SK-N-SH (cell line): ENCODE measurements at regions not wholly inside any gene's neighbourhood (a gene's known extent, or its start where the extent isn't known, plus 50 kb on each side); places are given as distances from the start of the nearest gene placed in this dataset.

Experiments
- CTCF ChIA-PET: fragments of 300-600, 350-600 bp; formaldehyde crosslinking; extraction: SDS; loops from one replicate; lab custom pipeline; 2021; lab: Yijun Ruan, JAX
- POLR2A ChIA-PET: fragments of 350-600 bp; sonication (Branson Sonifier 250); formaldehyde crosslinking; extraction: SDS; loops from one replicate; lab custom pipeline; 2020; ENCODE audit warnings: antibody characterized with exemption, inconsistent platforms; lab: Yijun Ruan, JAX
- DNase-seq: peaks from one replicate; pipeline ENCODE4 v3.0.0; 2012
- H2AFZ ChIP-seq: fragments of 200-600 bp; sonication (generic); 2 replicates; pipeline ENCODE4 v1.8.1; 2016; ENCODE audit warnings: antibody characterized with exemption, mild to moderate bottlenecking, low read depth
- H3F3A ChIP-seq: fragments of 200-600 bp; sonication (generic); replicated peaks from 2 replicates; pipeline ENCODE3; 2016; ENCODE audit warnings: antibody characterized with exemption, mild to moderate bottlenecking; ENCODE audit not compliant: insufficient read depth
- H3K27ac ChIP-seq, 2 experiments: fragments of 200-500 bp in 1 of 2; fragments of 200-600 bp in 1 of 2; sonication (Bioruptor generic) in 1 of 2; sonication (generic), shearing (Covaris generic) in 1 of 2; 2 replicates each; pipeline versions ENCODE4 v1.5.1 to v1.6.1; 2014 to 2016; ENCODE audit warnings: low read depth in 2 of 2, inconsistent platforms in 1 of 2, low read length in 1 of 2, mild to moderate bottlenecking in 1 of 2, mixed read lengths in 1 of 2
- H3K27me3 ChIP-seq: fragments of 200-600 bp; sonication (generic), shearing (Covaris generic); 2 replicates; pipeline ENCODE4 v1.6.1; 2016; ENCODE audit warnings: mixed run types; ENCODE audit not compliant: insufficient read depth
- H3K36me3 ChIP-seq, 2 experiments: fragments of 200-500 bp in 1 of 2; fragments of 200-600 bp in 1 of 2; sonication (Bioruptor generic) in 1 of 2; sonication (generic) in 1 of 2; replicated peaks in 1 of 2; 2 replicates each; pipeline versions ENCODE3 to v1.5.1; 2014 to 2016; ENCODE audit warnings: low read length in 1 of 2, mild to moderate bottlenecking in 1 of 2; ENCODE audit not compliant: insufficient read depth in 2 of 2, control insufficient read depth in 1 of 2
- H3K4me1 ChIP-seq, 2 experiments: fragments of 200-500 bp in 1 of 2; fragments of 200-600 bp in 1 of 2; sonication (Bioruptor generic) in 1 of 2; sonication (generic), shearing (Covaris generic) in 1 of 2; 2 replicates each; pipeline versions ENCODE4 v1.5.1 to v1.6.1; 2014 to 2016; ENCODE audit warnings: low read depth in 1 of 2, low read length in 1 of 2, mixed run types in 1 of 2; ENCODE audit not compliant: insufficient read depth in 2 of 2, control insufficient read depth in 1 of 2
- H3K4me2 ChIP-seq: fragments of 200-600 bp; sonication (generic), shearing (Covaris generic); 2 replicates; pipeline ENCODE4 v1.6.1; 2017; ENCODE audit warnings: mixed run types
- H3K4me3 ChIP-seq, 2 experiments: fragments of 200-500 bp in 1 of 2; fragments of 200-600 bp in 1 of 2; sonication (Bioruptor generic) in 1 of 2; sonication (generic), shearing (Covaris generic) in 1 of 2; 2 replicates each; pipeline versions ENCODE4 v1.5.1 to v1.8.1; 2014 to 2016; ENCODE audit warnings: low read depth in 2 of 2, inconsistent platforms in 1 of 2, low read length in 1 of 2, mild to moderate bottlenecking in 1 of 2, mixed read lengths in 1 of 2, moderate library complexity in 1 of 2
- H3K79me2 ChIP-seq: fragments of 200-600 bp; sonication (generic); 2 replicates; pipeline ENCODE4 v1.8.1; 2017; ENCODE audit warnings: mild to moderate bottlenecking; ENCODE audit not compliant: insufficient read depth
- H3K9ac ChIP-seq: fragments of 200-600 bp; sonication (generic); 2 replicates; pipeline ENCODE4 v1.6.1; 2017; ENCODE audit warnings: mixed run types
- H3K9me2 ChIP-seq: fragments of 200-600 bp; sonication (generic); 2 replicates; pipeline ENCODE4 v1.6.1; 2017; ENCODE audit warnings: mixed run types
- H3K9me3 ChIP-seq: fragments of 200-600 bp; sonication (generic); 2 replicates; pipeline ENCODE4 v1.6.1; 2017; ENCODE audit warnings: mixed run types, mild to moderate bottlenecking, moderate library complexity
- H4K20me1 ChIP-seq: fragments of 200-600 bp; sonication (generic); 2 replicates; pipeline ENCODE4 v1.6.1; 2017; ENCODE audit warnings: mild to moderate bottlenecking, mixed run types; ENCODE audit not compliant: insufficient read depth
- ELF1 ChIP-seq: IDR thresholded peaks from 2 replicates; pipeline ENCODE4 v1.4.0; 2012
- EP300 ChIP-seq, 2 experiments: IDR thresholded peaks; 2 replicates each; pipeline versions ENCODE4 v1.4.0 to v1.6.1; 2012; ENCODE audit warnings: borderline replicate concordance in 1 of 2, low read depth in 1 of 2, low read length in 1 of 2
- EZH2phosphoT487 ChIP-seq: fragments of 200-600 bp; sonication (generic); IDR thresholded peaks from 2 replicates; pipeline ENCODE4 v1.6.1; 2017; ENCODE audit warnings: low read depth, mixed run types, mild to moderate bottlenecking, antibody characterized with exemption, moderate library complexity, borderline replicate concordance
- FOSL2 ChIP-seq: IDR thresholded peaks from 2 replicates; pipeline ENCODE4 v1.4.0; 2012; ENCODE audit warnings: low read depth, mild to moderate bottlenecking, moderate library complexity, borderline replicate concordance
- FOXM1 ChIP-seq: IDR thresholded peaks from 2 replicates; pipeline ENCODE4 v1.4.0; 2012; ENCODE audit warnings: low read depth, mild to moderate bottlenecking
- GABPA ChIP-seq: IDR thresholded peaks from 2 replicates; pipeline ENCODE4 v1.4.0; 2012; ENCODE audit warnings: low read depth, mild to moderate bottlenecking
- GATA2 ChIP-seq: sonication (generic); formaldehyde crosslinking; IDR thresholded peaks from 2 replicates; pipeline ENCODE4 v1.5.0; 2020; ENCODE audit warnings: mild to moderate bottlenecking, missing genetic modification reagents
- JUND ChIP-seq: IDR thresholded peaks from 2 replicates; pipeline ENCODE4 v1.4.0; 2012
- MEF2A ChIP-seq: IDR thresholded peaks from 2 replicates; pipeline ENCODE4 v1.4.0; 2012; ENCODE audit warnings: low read depth, borderline replicate concordance
- MXI1 ChIP-seq: IDR thresholded peaks from 2 replicates; pipeline ENCODE4 v1.6.1; 2012; ENCODE audit warnings: mild to moderate bottlenecking, low read depth, low read length, improper control_type of control experiment
- NFIC ChIP-seq: IDR thresholded peaks from 2 replicates; pipeline ENCODE4 v1.4.0; 2012; ENCODE audit warnings: borderline replicate concordance
- NRF1 ChIP-seq: IDR thresholded peaks from 2 replicates; pipeline ENCODE4 v1.6.1; 2012; ENCODE audit warnings: low read depth, mild to moderate bottlenecking, low read length
- PBX3 ChIP-seq: IDR thresholded peaks from 2 replicates; pipeline ENCODE4; 2012
- POLR2AphosphoS5 ChIP-seq: IDR thresholded peaks from 2 replicates; pipeline ENCODE4 v1.6.1; 2012; ENCODE audit warnings: low read depth, low read length
- RCOR1 ChIP-seq: fragments of 150-350 bp; IDR thresholded peaks from 2 replicates; pipeline ENCODE4 v1.6.1; 2017; ENCODE audit warnings: antibody characterized with exemption, low read length
- REST ChIP-seq: IDR thresholded peaks from 2 replicates; pipeline ENCODE4 v1.6.1; 2012; ENCODE audit warnings: mild to moderate bottlenecking, low read depth, low read length, moderate library complexity
- RXRA ChIP-seq: IDR thresholded peaks from 2 replicates; pipeline ENCODE4 v1.4.0; 2012; ENCODE audit warnings: low read depth, mild to moderate bottlenecking, borderline replicate concordance
- SMC3 ChIP-seq: IDR thresholded peaks from 2 replicates; pipeline ENCODE4 v1.6.1; 2012; ENCODE audit warnings: low read depth, low read length, improper control_type of control experiment
- TCF12 ChIP-seq: IDR thresholded peaks from 2 replicates; pipeline ENCODE4 v1.4.0; 2012
- TEAD4 ChIP-seq: IDR thresholded peaks from 2 replicates; pipeline ENCODE4 v1.4.0; 2012; ENCODE audit warnings: mild to moderate bottlenecking, borderline replicate concordance; ENCODE audit not compliant: insufficient read depth
- USF1 ChIP-seq: IDR thresholded peaks from 2 replicates; pipeline ENCODE4 v1.4.0; 2012; ENCODE audit warnings: low read depth, borderline replicate concordance
- YY1 ChIP-seq: IDR thresholded peaks from 2 replicates; pipeline ENCODE4 v1.4.0; 2012; ENCODE audit warnings: low read depth, mild to moderate bottlenecking
- WGBS: methylation state at CpG from one replicate; pipeline ENCODE4 v1.1.6; 2017; ENCODE audit warnings: low lambda C conversion rate; 5-methylcytosine and 5-hydroxymethylcytosine counted together
- TF ChIP-seq, protein P1 (sequence below): IDR thresholded peaks from 2 replicates; pipeline ENCODE4 v1.4.0; 2012; ENCODE audit warnings: low read depth, borderline replicate concordance

DNA sequence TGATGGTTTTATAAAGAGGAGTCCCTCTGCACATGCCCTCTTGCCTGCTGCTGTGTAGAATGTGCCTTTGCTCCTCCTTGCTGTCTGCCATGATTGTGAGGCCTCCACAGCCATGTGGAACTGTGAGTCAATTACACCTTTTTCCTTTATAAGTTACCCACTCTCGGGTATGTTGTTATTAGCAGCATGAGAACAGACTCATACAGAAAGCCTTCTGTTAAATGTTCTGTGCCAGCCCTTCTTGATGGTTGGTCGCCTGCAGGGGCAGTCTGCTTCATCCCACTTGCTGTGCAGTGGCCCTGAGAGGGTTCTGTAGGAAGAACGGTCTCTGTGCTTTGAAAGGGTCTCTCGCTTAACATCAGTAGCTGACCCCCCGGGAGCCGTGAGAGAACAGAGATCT lies 248.9 kb upstream of the IGFBP3 start:
- ChIA-PET POLR2A (no interaction called here), CTCF (interaction anchor here (0.8 kb wide), 1 partner anchor 31 kb away, joined by 3 read pairs; no protein-coding TSS in a partner anchor)
- no peak overlapping the region; a peak in 1 of 4 replicates for H3K27ac ChIP-seq
- H2AFZ ChIP-seq = no peak overlapping the region
- no peaks in the 10 kb centered on the region for H3K79me2 ChIP-seq
- H3K4me2 ChIP-seq = no peak overlapping the region
- H3F3A ChIP-seq = peaks cover 7% of the 10 kb centered on the region
- peaks cover 0 to 14% of the 10 kb centered on the region in 2 experiments; a peak in 2 of 4 replicates for H3K4me1 ChIP-seq
- H3K9me2 ChIP-seq = no peaks in the 10 kb centered on the region
- H4K20me1 ChIP-seq = no peaks in the 10 kb centered on the region
- TF ChIP-seq GATA2 (CRISPR knock-in tag) (no peak), SMC3 (no peak), JUND (no peak), FOXM1 (no peak), POLR2AphosphoS5 (no peak)
- no peak for DNase-seq
- no peaks in the 10 kb centered on the region for H3K27me3 ChIP-seq
- H3K4me3 ChIP-seq = no peak overlapping the region
- no peaks in the 10 kb centered on the region for H3K36me3 ChIP-seq
- no peaks in the 10 kb centered on the region for H3K9me3 ChIP-seq
- no peak overlapping the region for H3K9ac ChIP-seq
- 75% methylated on average over 6 of the region's 6 CpGs for WGBS

DNA sequence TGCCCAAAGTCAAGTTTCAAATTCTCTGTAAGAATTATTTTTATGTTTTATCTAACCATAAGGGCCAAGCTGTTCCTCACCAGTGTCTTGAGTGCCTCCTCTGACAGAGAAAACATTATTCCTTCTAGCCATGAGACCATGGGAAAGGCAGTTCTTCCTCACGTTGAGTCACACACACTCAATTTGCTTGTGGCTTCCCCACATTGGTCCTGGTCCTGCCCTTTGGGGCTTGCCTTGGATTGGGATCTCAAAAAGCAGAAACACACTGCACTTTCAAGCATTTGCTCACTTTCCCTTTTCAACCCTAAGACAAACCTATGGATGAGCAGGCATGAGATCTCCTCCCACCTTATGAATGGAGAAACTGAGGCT lies 248.3 kb upstream of the IGFBP3 start:
- WGBS = 68% methylated on average over 1 of the region's 1 CpG
- Histone ChIP-seq H3K9me3 (no peaks in the 10 kb centered on the region), H3K4me3 (no peak overlapping the region), H3F3A (peaks cover 7% of the 10 kb centered on the region), H3K27me3 (no peaks in the 10 kb centered on the region), H3K9me2 (no peaks in the 10 kb centered on the region), H3K4me1 (peaks cover 0 to 19% of the 10 kb centered on the region in 2 experiments; a peak in 3 of 4 replicates), H3K27ac (no peak overlapping the region), H3K4me2 (no peak overlapping the region), H4K20me1 (no peaks in the 10 kb centered on the region), H3K79me2 (no peaks in the 10 kb centered on the region), H3K9ac (no peak overlapping the region), H3K36me3 (no peaks in the 10 kb centered on the region), H2AFZ (no peak overlapping the region)
- ChIA-PET CTCF (no interaction called here), POLR2A (no interaction called here)
- DNase-seq = no peak
- no peak for TF ChIP-seq MEF2A
- no peak for TF ChIP-seq USF1
- TF ChIP-seq, protein P1, sequence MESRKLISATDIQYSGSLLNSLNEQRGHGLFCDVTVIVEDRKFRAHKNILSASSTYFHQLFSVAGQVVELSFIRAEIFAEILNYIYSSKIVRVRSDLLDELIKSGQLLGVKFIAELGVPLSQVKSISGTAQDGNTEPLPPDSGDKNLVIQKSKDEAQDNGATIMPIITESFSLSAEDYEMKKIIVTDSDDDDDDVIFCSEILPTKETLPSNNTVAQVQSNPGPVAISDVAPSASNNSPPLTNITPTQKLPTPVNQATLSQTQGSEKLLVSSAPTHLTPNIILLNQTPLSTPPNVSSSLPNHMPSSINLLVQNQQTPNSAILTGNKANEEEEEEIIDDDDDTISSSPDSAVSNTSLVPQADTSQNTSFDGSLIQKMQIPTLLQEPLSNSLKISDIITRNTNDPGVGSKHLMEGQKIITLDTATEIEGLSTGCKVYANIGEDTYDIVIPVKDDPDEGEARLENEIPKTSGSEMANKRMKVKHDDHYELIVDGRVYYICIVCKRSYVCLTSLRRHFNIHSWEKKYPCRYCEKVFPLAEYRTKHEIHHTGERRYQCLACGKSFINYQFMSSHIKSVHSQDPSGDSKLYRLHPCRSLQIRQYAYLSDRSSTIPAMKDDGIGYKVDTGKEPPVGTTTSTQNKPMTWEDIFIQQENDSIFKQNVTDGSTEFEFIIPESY = no peak
- no peak for TF ChIP-seq NRF1
- TF ChIP-seq GABPA = no peak
- TF ChIP-seq TEAD4 = no peak
- no peak for TF ChIP-seq MXI1
- TF ChIP-seq EZH2phosphoT487 = no peak
- TF ChIP-seq TCF12 = no peak
- no peak for TF ChIP-seq RXRA
- no peak for TF ChIP-seq FOSL2
- no peak for TF ChIP-seq PBX3
- TF ChIP-seq REST = no peak
- no peak for TF ChIP-seq YY1
- TF ChIP-seq NFIC = no peak
- no peak for TF ChIP-seq RCOR1
- no peak for TF ChIP-seq EP300 (IDR thresholded peaks at IDR 0.05; ENCODE audit: borderline replicate concordance in 1 of 2, low read depth in 1 of 2, low read length in 1 of 2)
- TF ChIP-seq GATA2 (CRISPR knock-in tag) = no peak
- TF ChIP-seq ELF1 = no peak
- no peak for TF ChIP-seq FOXM1
